HepG2 (cell line): ENCODE measurements at regions not wholly inside any gene's neighbourhood (a gene's known extent, or its start where the extent isn't known, plus 50 kb on each side); places are given as distances from the start of the nearest gene placed in this dataset.

Source experiments
- ATAC-seq: fragments of 200-7000 bp; cut with Tn5 transposase; 3 replicates; pipeline ENCODE4 v1.9.1; 2020; ENCODE audit warnings: mild to moderate bottlenecking, moderate library complexity
- BruUV-seq: library from RNA; stranded (reverse); fragments of 400-500 nt; replicated peaks from 2 replicates; lab custom pipeline; 2021; lab: Mats Ljungman, UMichigan
- CTCF ChIA-PET: fragments of 300-600 bp; formaldehyde crosslinking; extraction: SDS; loops from one replicate; lab custom pipeline; 2021; ENCODE audit warnings: low total read pairs, inconsistent platforms, low intra/inter-chr PET ratio; lab: Yijun Ruan, JAX
- POLR2A ChIA-PET: fragments of 350-600 bp; sonication (Branson Sonifier 250); formaldehyde crosslinking; loops from one replicate; lab custom pipeline; 2020; ENCODE audit warnings: antibody characterized with exemption, inconsistent platforms; lab: Yijun Ruan, JAX
- DNase-seq: peaks from one replicate; pipeline ENCODE4 v3.0.0-alpha.2; 2015; ENCODE audit warnings: low spot score
- FAIRE-seq: peaks from 3 replicates; lab custom pipeline; 2011; peaks lifted over from hg19 to GRCh38; lab: Jason Lieb, UNC
- H2AFZ ChIP-seq: one replicate; pipeline ENCODE4 v1.6.1; 2011; ENCODE audit warnings: low read length, inconsistent platforms
- H3K27ac ChIP-seq: fragments of 300-600 bp; 3 replicates; pipeline ENCODE4 v1.8.0; 2011; ENCODE audit warnings: mixed run types, mild to moderate bottlenecking, mixed read lengths, low read length, inconsistent platforms; ENCODE audit not compliant: insufficient read depth; ENCODE audit errors: extremely low read length
- H3K27me3 ChIP-seq, 2 experiments: fragments of 200-600 bp in 1 of 2; 2 replicates in 1 of 2; 3 replicates in 1 of 2; pipeline versions ENCODE4 v1.6.0 to v1.8.0; 2011; ENCODE audit warnings: low read length in 2 of 2, mild to moderate bottlenecking in 2 of 2, moderate library complexity in 2 of 2, inconsistent platforms in 1 of 2; ENCODE audit not compliant: insufficient read depth in 2 of 2, control insufficient read depth in 1 of 2
- H3K36me3 ChIP-seq, 2 experiments: fragments of 200-600 bp in 1 of 2; replicated peaks in 1 of 2; 2 replicates in 1 of 2; 3 replicates in 1 of 2; pipeline versions ENCODE4 v1.5.1 to v1.8.0; 2011; ENCODE audit warnings: low read length in 2 of 2, inconsistent platforms in 1 of 2; ENCODE audit not compliant: insufficient read depth in 2 of 2, control insufficient read depth in 1 of 2
- H3K4me1 ChIP-seq: 2 replicates; pipeline ENCODE4 v1.5.1; 2012; ENCODE audit warnings: low read length, inconsistent platforms; ENCODE audit not compliant: insufficient read depth
- H3K4me2 ChIP-seq: 2 replicates; pipeline ENCODE4 v1.6.0; 2011; ENCODE audit warnings: low read depth, low read length, inconsistent platforms
- H3K4me3 ChIP-seq, 3 experiments: fragments of 200-600 bp in 1 of 3; sonication (generic), shearing (Covaris generic) in 1 of 3; replicated peaks in 1 of 3; 2 replicates each; pipeline ENCODE4 v1.5.1; 2011 to 2016; ENCODE audit warnings: low read length in 3 of 3, inconsistent platforms in 2 of 3, low read depth in 2 of 3, mild to moderate bottlenecking in 2 of 3, control low read depth in 1 of 3, mixed read lengths in 1 of 3; ENCODE audit not compliant: insufficient read depth in 1 of 3
- H3K79me2 ChIP-seq: one replicate; pipeline ENCODE4 v1.6.1; 2011; ENCODE audit warnings: low read length, inconsistent platforms; ENCODE audit not compliant: insufficient read depth
- H3K9ac ChIP-seq: 2 replicates; pipeline ENCODE4 v1.6.0; 2011; ENCODE audit warnings: mild to moderate bottlenecking, low read depth, low read length, inconsistent platforms; ENCODE audit not compliant: insufficient read depth
- H3K9me3 ChIP-seq: 2 replicates; pipeline ENCODE4 v1.5.1; 2012; ENCODE audit warnings: mild to moderate bottlenecking, low read length
- H4K20me1 ChIP-seq: 2 replicates; pipeline ENCODE4 v1.6.0; 2011; ENCODE audit warnings: inconsistent platforms, mild to moderate bottlenecking, low read length, moderate library complexity; ENCODE audit not compliant: insufficient read depth
- DNMT3B ChIP-seq: conservative IDR thresholded peaks from 2 replicates; pipeline ENCODE4 v1.6.1; 2016; ENCODE audit warnings: missing biosample characterization, control low read depth
- MAFF ChIP-seq: IDR thresholded peaks from 2 replicates; pipeline ENCODE4 v1.6.1; 2011; ENCODE audit warnings: low read depth, low read length, improper control_type of control experiment
- MAFK ChIP-seq, 2 experiments: IDR thresholded peaks in 1 of 2; conservative IDR thresholded peaks in 1 of 2; 2 replicates each; pipeline ENCODE4 v1.6.1; 2011; ENCODE audit warnings: improper control_type of control experiment in 2 of 2, low read length in 2 of 2
- MIXL1 ChIP-seq: IDR thresholded peaks from 2 replicates; pipeline ENCODE4 v1.6.1; 2016
- MTF2 ChIP-seq: sonication (generic); formaldehyde crosslinking; IDR thresholded peaks from 2 replicates; pipeline ENCODE4 v1.5.0; 2020; ENCODE audit warnings: missing genetic modification reagents, borderline replicate concordance
- SP4 ChIP-seq: sonication (generic); formaldehyde crosslinking; IDR thresholded peaks from 2 replicates; pipeline ENCODE4 v1.8.1; 2023; ENCODE audit warnings: mild to moderate bottlenecking, missing genetic modification reagents
- ZBTB43 ChIP-seq: sonication (generic); formaldehyde crosslinking; conservative IDR thresholded peaks from 2 replicates; pipeline ENCODE4 v1.4.0; 2020; ENCODE audit warnings: missing genetic modification reagents
- ZNF12 ChIP-seq: sonication (generic); formaldehyde crosslinking; IDR thresholded peaks from 2 replicates; pipeline ENCODE4 v1.5.0; 2020; ENCODE audit warnings: missing genetic modification reagents
- ZNF550 ChIP-seq: sonication (generic); formaldehyde crosslinking; IDR thresholded peaks from 2 replicates; pipeline ENCODE4 v1.4.0; 2020; ENCODE audit warnings: mild to moderate bottlenecking, missing genetic modification reagents, borderline replicate concordance
- ZSCAN12 ChIP-seq: sonication (generic); formaldehyde crosslinking; IDR thresholded peaks from 2 replicates; pipeline ENCODE4 v1.9.0; 2021; ENCODE audit warnings: mild to moderate bottlenecking, missing genetic modification reagents
- WGBS: methylation state at CpG from one replicate; pipeline ENCODE4 v1.1.6; 2017; ENCODE audit warnings: low lambda C conversion rate; 5-methylcytosine and 5-hydroxymethylcytosine counted together
- in situ Hi-C: cut with HindIII; loops from 2 replicates; pipeline ENCODE4 v1.10.0; 2017; ENCODE audit warnings: low pct_unique_long_range_greater_than_20kb; ENCODE audit not compliant: extremely low pct_ligation_motif_present
- intact Hi-C: fragments of 100-400 bp; cut with micrococcal nuclease; formaldehyde crosslinking; loops from one replicate; pipeline ENCODE4 v1.10.0; 2022; ENCODE audit not compliant: unreplicated experiment
- TF ChIP-seq, protein P1 (sequence below): sonication (generic); formaldehyde crosslinking; IDR thresholded peaks from 2 replicates; pipeline ENCODE4 v1.5.0; 2020; ENCODE audit warnings: mild to moderate bottlenecking, missing genetic modification reagents, borderline replicate concordance

DNA sequence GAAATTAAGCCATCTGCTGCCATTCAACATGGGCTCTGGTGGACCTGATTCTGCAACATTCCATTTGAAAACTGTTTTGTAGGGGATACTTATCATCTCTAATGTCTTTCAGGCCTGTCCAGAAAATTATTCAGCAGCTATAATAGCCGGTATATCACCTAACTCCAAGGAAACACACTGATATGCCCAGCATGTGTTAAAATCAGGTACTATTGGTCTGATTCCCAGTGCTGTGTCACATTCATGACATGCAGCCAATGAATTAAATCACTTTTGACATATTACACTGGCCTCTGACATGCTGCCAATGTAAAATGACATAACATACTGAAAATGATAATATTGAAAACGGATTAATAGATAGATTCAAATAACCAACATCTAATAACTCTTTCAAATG, 60.5 kb upstream of the IRX5 start:
- Histone ChIP-seq H3K9ac (no peak overlapping the region), H3K36me3 (no peaks in the 10 kb centered on the region), H2AFZ (no peak overlapping the region), H3K27ac (no peak overlapping the region), H3K9me3 (no peaks in the 10 kb centered on the region), H3K79me2 (no peaks in the 10 kb centered on the region), H3K27me3 (peaks cover 0 to 1% of the 10 kb centered on the region in 2 experiments; a peak in 1 of 5 replicates), H4K20me1 (no peaks in the 10 kb centered on the region), H3K4me1 (no peaks in the 10 kb centered on the region), H3K4me2 (no peak overlapping the region), H3K4me3 (no peak overlapping the region)
- no peak for DNase-seq
- in situ Hi-C loops, result no loop called here
- no peak for FAIRE-seq
- TF ChIP-seq MTF2 (CRISPR knock-in tag) (no peak), ZNF550 (CRISPR knock-in tag) (no peak), MIXL1 (CRISPR knock-in tag) (no peak), DNMT3B (CRISPR knock-in tag) (no peak), SP4 (CRISPR knock-in tag) (no peak), ZSCAN12 (CRISPR knock-in tag) (no peak)
- TF ChIP-seq, protein P1, sequence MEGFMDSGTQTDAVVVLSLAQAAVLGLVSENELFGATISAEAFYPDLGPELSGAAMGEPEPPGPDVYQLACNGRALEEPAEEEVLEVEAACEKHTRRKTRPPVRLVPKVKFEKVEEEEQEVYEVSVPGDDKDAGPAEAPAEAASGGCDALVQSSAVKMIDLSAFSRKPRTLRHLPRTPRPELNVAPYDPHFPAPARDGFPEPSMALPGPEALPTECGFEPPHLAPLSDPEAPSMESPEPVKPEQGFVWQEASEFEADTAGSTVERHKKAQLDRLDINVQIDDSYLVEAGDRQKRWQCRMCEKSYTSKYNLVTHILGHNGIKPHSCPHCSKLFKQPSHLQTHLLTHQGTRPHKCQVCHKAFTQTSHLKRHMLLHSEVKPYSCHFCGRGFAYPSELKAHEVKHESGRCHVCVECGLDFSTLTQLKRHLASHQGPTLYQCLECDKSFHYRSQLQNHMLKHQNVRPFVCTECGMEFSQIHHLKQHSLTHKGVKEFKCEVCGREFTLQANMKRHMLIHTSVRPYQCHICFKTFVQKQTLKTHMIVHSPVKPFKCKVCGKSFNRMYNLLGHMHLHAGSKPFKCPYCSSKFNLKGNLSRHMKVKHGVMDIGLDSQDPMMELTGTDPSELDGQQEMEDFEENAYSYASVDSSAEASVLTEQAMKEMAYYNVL (CRISPR knock-in tag), result no peak
- WGBS, result 8% methylated on average over 2 of the region's 2 CpGs
- intact Hi-C loops, result no loop called here
- ATAC-seq, result no peak
- ChIA-PET CTCF (no interaction called here), POLR2A (no interaction called here)
- BruUV-seq, result no TSS peak

DNA sequence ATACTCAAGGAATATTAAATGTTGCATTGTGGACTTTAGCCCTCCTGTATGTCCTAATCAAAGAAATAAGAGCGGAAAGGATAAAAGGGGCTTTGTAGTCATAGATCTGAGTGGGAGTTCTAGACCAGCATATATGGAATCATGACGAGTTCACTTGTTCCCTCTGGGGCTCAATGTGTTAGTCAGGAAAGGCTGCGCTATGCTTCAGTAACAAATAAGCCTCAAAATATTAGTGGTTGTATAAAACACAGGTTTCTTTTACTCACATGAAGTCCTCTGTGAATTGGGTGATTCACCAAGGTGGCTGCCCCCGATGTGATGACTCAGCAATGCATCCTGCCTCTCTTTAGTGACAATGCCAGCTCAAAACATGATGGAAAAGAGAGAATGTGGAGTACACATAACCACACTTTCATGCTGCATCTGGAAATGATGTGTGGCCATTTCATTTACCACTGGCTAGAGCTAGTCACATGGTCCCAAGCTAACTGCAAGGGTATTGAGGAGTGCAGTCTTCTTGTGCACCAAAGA, 63.3 kb upstream of the IRX5 start:
- in situ Hi-C loops, result no loop called here
- no peak overlapping the region for H3K4me3 ChIP-seq

More for the DNA sequence above, 63.3 kb upstream of the IRX5 start:
- Histone ChIP-seq H3K27ac (no peak overlapping the region), H3K9ac (no peak overlapping the region), H2AFZ (no peak overlapping the region), H3K79me2 (no peaks in the 10 kb centered on the region), H4K20me1 (no peaks in the 10 kb centered on the region), H3K36me3 (no peaks in the 10 kb centered on the region), H3K27me3 (peaks cover 0 to 1% of the 10 kb centered on the region in 2 experiments; a peak in 1 of 5 replicates), H3K4me1 (no peaks in the 10 kb centered on the region), H3K4me2 (no peak overlapping the region), H3K9me3 (no peaks in the 10 kb centered on the region)
- TF ChIP-seq MAFK (conservative IDR thresholded peaks at IDR 0.05 in 1 of 2, IDR thresholded peaks at IDR 0.05 in 1 of 2; ENCODE audit: low read length in 2 of 2) (peak; percentile 84 to 93), ZNF12 (CRISPR knock-in tag) (peak; percentile 92), MAFF (peak; percentile 77), ZBTB43 (CRISPR knock-in tag) (no peak)
- intact Hi-C loops, result no loop called here
- BruUV-seq, result no TSS peak
- POLR2A ChIA-PET, result no interaction called here
- no peak for FAIRE-seq
- 38% methylated on average over 4 of the region's 4 CpGs for WGBS
- DNase-seq, result no peak
- ATAC-seq, result no peak
- CTCF ChIA-PET, result no interaction called here
